GM18505 (cell line): ENCODE measurements at regions not wholly inside any gene's neighbourhood (a gene's known extent, or its start where the extent isn't known, plus 50 kb on each side); places are given as distances from the start of the nearest gene placed in this dataset.

ENCODE experiments used
- ATAC-seq: cut with Tn5 transposase; IDR thresholded peaks from one replicate; pipeline ENCODE4 v1.9.1; 2021; ENCODE audit not compliant: unreplicated experiment
- POLR2A ChIP-seq: IDR thresholded peaks from 4 replicates; pipeline ENCODE4 v1.6.1; 2011; ENCODE audit warnings: borderline replicate concordance; ENCODE audit not compliant: insufficient read depth, insufficient read length; ENCODE audit errors: extremely low read depth

DNA sequence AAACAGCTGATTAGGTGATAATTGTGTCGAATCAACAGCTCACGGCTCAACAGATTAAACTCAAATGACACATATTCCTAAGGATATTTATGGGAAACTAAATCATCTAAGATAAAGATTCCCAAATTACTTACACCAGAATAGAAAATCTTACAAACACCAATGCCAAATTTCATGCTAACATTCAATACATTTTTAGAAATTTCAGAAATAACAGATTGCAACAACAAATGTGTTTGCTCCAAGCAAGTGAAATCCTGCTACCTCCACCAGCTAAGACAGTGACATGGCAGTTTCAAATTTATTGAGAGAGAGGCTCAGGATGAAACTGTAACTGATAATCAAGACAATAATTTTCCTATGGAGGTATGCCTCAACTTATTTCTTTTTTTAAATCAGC is 65.0 kb upstream of the EPB41L3 start:
- no peak for TF ChIP-seq POLR2A
- ATAC-seq, result no peak

DNA sequence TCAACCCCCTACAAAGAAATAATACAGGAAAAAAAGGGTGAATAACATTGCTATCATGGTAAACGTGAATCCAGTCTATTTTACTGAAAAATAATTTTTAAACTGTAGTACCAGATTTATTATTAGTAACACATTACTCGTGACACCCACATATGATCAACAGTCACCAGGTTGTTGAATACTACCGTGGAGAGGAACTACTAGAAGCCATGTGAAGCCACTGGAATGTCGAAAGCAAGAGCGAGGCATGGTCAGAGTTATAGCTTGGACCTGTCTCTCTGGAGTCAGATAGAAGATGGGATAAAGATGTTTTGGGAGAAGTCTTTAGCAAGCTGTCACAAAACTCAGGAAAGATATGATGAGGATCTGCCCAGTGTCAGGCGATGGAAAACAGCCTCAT is 63.2 kb upstream of the EPB41L3 start:
- ATAC-seq, result no peak
- no peak for TF ChIP-seq POLR2A

DNA sequence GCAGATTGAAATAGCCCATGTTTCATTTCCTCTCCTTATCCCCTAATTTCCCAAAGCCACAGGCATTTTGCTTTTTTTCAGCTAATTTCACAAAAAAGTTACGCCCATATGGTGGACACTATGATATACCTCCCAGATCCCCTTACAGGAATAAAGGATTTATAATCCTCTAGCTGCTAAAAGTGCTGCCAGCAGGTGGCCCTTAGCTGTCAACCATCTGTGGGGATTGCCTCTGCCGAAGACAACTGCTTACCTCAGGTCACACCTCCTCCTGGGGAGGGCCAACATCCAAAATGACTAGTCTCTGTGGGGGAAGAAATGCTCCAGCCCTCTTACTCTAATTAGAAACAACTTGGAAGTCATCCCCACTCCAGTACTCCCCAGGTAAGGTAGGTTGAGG is 61.0 kb upstream of the EPB41L3 start:
- no peak for ATAC-seq
- no peak for TF ChIP-seq POLR2A

DNA sequence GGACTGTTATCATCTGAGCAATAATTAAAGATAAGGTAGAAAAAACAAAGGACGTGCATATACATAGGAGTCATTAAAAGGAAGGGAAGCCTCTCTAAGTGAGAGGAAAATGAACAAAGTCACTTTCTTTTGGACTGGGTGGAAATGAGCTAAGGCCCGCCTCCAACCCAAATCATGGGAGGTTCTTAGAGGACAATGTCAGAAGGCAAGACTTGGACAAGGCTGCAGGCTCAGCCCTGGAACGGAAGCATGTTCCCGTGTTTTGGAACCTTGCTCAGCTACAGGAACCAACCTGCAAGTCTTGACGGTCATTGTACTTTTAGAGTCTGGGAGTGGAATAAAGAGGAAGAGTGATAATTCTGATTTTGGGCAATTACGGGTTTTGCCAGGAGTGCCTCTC is 59.4 kb upstream of the EPB41L3 start:
- no peak for TF ChIP-seq POLR2A

DNA sequence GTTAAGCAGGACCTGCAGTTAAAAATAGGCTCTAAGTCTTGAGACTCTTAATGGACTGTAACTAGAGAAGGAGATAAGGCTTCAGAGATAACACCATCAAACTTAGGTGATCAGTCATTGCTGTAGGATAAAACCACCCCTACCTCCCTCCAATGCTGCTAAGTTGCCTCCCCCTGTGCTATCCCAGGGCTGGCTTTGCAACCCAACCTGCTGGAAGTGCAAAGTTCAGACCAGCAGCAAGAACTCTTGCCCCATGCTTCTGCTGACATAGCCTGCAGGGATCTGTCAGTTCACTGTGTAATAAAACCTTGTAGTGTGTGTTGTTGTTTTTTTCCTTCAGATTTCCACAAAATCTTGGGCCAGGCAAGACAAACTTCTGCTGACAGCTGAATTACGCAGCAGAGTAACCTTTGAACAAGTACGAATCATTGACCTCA is 57.4 kb upstream of the EPB41L3 start:
- ATAC-seq, result no peak
- no peak for TF ChIP-seq POLR2A

More for the DNA sequence above, 59.4 kb upstream of the EPB41L3 start:
- no peak for ATAC-seq

DNA sequence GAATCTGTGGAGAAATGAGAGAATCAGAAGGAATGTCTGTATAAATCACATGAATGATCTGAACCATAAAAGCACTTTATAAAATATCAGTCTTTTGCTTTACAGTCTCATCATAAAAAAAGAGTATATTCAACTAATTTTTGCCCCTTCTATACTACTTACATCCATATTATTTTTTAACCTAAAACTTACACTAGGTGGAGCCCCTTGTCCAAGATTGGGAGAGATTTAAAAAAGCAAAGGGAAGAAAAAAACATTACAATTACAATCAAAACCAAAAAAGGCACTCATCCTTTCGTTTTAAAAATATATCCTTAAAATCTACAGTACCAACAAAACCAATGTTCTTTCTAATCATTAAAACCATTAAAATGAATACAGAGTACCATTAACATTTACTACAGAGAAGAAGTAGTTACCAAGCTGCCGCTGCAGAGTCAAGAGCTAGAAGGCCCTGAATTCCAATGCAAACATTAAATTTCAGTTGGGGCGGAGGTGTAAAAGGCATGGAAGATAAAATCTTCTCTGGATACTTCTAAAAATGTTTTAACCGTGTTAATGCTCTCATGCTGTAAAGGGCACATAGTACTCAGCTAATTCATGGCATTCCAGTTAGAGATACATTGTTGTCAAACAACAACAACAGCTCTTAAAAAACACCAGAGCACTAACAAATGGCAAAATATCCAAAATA is 56.7 kb upstream of the EPB41L3 start:
- no peak for TF ChIP-seq POLR2A
- no peak for ATAC-seq

DNA sequence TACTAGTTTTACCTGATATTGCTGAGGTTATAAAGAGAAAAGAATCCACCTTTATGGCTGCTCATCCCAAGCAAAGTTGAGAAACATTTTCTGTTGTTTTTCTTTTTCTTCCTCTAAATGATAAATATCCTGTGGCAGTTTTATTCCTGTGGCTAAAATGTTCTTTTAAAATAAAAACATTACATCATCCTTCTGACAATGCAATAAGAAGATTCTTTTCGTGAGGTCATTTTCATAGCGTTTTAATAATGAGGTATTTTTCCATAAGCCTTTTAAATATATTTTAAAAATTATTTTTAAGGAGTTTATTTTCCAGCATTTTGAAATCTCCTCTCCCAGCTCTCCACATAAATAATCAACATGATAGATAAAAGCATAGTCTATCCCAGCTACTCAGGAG is 52.8 kb upstream of the EPB41L3 start:
- TF ChIP-seq POLR2A, result no peak
- ATAC-seq, result no peak
